NCI-H2171 (cell line): ENCODE measurements at regions not wholly inside any gene's neighbourhood (a gene's known extent, or its start where the extent isn't known, plus 50 kb on each side); places are given as distances from the start of the nearest gene placed in this dataset.
A peak's percentile ranks its signal among the peaks of the same experiment; 100 is the strongest.
"Not testable (repeated sequence)": the region's sequence is repeated elsewhere in the genome, so short reads cannot be mapped to it uniquely, and the experiment has no call there.

Source experiments
- DNase-seq: peaks from one replicate; lab custom pipeline; 2025; lab: John Stamatoyannopoulos, UW

DNA sequence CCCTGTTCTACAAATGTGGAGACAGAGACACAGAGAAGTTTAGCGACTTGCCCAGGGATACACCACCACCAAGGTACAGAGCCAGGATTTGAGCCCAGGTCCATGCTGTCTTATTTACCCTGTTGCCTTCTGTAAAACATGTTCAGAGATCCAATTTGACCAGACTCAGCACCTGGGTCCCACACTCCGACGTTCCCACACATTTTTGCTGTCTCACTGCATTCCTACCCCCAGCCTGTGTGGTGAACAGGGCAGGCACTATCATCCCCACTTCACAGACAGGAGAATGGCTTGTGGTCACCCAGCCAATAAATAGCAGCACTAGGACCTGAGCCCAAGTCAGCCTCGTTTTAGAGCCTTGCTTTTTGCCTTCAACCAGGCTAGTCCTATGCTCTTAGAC lies 102.8 kb downstream of the PJA1 start:
- DNase-seq = no peak

DNA sequence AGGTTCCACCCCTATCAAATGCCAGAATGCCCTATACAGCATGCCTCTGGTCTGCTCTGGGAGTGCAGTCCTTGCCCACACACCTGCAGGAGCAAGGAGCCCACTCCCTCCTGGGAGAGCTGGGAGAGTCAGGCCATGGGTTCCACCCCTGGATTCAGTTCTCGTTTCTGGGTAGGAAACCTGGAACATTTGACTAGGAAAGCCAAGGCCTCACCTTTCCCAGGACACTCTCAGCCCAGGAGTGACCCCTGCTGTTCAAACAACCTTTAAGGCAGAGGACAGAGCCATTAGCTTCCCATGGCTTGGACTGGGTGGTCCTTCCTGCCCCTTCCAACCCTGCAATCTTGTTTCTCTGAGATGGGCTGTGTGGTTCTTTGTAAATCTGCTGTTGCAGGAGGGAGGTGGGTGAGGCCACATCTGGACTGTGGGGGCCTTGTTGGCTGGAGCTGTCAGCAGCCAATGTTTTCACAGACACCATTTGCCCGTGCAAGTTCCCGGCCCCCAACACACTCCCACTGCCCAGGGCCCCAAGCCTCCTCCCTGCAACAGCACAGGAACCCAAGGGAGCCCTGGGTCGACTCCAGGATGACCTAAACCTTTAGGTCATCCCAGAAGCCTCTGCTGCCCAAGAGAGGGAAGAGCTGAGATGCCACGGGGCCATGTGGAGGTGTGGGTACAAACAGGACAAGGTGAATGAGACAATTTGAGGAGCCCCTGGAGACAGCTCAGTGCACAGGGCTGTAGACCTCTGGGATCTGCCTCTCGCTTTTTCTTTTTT lies 104.4 kb downstream of the PJA1 start:
- DNase-seq = no peak

DNA sequence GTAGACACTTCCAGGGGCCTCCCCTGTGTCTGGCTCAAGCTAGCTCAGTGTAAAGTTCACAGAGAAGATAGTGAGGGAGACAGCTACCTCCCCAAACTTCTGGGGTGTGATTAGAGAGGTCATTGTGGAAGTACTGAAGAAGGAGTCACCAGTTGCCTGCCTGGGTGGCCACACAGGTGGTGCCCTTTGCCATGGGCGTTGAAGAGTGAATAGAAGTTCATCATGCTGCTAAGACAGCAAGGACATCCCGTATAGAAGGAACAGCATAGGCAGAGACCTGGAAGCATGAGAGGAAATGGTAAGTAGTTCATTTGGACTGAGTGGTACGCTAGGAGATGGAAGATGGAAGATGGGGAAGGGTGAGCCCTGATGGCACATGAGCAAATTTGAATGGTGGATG lies 110.1 kb downstream of the PJA1 start:
- no peak for DNase-seq

DNA sequence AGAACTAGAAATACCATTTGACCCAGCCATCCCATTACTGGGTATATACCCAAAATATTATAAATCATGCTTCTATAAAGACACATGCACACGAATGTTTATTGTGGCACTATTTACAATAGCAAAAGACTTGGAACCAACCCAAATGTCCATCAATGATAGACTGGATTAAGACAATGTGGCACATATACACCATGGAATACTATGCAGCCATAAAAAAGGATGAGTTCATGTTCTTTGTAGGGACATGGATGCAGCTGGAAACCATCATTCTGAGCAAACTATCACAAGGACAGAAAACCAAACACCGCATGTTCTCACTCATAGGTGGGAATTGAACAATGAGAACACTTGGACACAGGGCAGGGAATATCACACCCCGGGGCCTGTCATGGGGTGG lies 110.8 kb downstream of the PJA1 start:
- not testable (repeated sequence) for DNase-seq

DNA sequence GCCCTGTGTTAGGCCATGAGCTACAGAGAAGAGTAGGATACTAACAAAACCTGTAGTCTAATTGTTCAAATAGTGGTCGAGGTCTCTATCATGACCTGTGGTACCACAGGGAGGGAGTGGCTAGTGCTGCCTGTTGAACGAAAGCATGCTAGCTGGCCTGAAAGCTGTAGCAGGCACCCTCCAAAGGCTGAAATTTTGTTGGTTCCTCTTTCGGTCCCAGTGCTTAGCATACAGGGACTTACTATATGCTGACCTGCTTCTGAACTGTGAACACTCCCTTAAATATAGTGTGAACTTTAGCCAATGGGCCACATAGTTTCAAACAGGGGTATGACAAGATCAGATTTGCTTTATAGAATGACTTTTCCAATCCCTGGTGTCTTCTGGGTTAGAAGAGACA lies 113.4 kb downstream of the PJA1 start:
- DNase-seq = no peak

DNA sequence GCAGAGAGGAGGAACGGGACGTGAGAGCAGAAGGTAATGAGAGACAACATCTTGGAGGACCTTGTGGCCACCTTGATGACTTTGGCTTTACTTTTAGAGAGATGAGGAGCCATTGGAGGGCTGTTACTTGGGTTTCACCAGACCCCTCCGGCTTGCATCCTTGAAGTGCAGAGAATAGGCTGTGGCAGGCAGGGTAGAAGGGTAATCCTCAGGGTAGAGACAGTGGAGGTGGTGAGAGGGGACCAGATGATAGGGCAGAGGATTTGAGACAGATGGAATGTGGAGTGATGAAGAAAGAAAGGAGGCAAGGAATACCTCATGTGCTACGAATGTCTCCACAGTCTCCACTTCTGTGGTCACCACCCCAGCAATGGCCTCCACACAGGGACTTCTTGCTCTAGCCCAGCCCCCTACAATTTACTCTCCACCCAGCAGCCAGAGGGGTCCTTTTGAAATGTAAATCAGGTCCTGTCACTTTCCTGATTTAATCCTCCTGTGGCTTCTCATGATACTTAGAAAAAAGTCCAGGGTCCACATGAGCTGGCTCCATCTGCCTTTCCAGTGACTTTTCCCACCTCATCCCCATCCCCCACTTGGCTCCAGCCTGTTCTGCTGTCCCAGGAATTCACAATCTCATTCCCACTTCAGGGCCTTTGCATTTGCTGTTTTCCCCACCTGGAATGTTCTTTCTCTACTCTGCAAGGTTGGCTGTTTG lies 115.0 kb downstream of the PJA1 start:
- DNase-seq = no peak

DNA sequence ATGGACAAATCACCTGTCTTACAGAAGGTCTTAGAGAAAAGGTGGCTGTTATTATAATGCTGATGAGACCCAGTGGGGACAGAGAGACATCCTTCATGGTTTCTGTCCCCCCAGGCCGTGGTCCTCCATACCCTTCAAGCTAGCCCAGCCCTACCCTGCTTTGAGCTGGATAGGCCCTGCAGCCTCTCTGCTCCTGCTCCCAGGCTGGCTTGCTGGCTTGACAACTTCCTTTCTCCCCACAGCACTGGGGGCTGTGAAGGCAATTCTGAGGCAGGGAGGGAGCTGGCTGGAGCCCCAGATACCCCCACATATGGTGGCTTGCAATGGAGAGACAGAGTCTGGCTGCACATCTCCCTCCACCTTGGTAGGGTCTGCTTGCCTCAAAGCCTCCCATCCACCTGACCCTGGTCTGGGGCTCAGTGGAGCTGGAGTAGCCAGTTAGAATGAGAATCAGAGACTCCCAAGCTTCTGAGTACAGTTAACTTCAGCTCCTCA lies 118.2 kb downstream of the PJA1 start:
- no peak for DNase-seq

DNA sequence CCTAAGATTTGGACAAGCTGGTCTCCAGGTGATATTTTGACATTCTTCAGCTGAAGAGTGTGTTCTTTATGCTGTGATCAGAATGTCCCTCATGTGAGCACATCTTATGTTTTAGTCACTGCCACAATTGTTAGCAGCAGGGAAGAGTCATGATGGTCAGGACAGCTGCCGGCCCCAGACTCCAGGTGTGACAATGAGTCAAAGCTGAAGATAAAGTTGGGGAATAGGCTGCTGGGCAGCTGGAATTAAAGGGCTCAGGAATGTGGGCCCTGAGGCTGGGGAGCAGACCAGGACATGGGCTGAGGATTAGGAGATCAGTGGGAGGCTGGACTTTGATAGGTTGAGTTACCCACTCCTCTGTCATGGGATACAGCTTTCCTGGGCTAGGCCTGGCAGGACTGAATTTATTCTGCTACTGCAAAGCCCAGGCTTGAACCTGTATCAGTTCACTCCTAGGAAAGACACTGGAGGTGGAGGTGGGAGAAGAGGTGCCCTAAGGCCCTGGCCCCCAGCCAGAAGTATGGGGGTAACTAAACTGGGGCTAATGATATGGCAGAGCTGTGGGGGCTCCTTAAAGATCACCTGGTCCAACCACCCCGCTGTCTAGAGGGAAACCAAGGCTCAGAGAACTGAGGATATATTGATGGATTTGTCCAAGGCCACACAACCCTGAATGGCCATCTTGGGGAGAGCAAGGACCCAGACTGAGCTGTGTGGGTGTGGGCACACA lies 119.5 kb downstream of the PJA1 start:
- DNase-seq = no peak

DNA sequence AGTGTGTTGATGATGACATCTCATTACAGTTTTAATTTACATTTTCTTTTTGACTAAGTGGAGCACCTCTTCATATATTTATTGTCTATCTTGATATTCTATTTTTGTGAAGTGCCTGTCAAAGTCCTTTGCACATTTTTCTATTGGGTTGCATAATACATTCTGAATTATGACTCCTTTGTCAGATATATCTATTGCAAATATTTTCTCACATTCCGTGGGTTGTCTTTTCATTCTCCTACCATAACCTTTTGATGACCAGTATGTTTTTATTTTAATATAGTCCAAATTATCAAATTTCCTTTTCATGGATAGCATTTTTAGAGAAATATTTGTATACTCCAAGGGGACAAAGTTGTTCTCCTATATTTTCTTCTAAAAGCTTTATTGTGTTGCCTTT lies 126.4 kb downstream of the PJA1 start:
- DNase-seq = no peak

DNA sequence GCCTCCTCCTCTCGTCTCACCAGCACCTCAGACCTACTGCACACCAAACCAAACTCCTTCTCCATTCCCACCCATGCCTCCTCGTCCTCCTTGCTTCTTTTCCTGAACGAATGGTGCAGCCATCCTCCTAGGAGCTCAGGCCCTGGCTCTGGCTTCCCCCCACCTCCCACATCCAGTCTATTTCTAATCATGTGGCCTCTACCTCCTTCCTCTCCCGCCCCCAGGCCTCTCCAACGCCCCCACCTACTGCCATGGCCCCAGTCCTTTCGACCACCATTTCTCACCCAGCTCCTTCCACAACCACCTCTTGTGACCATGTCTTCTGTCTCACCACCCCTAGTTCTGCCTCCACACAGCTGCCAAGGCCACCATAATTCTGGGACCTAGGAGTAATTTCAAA lies 127.1 kb downstream of the PJA1 start:
- DNase-seq = no peak

DNA sequence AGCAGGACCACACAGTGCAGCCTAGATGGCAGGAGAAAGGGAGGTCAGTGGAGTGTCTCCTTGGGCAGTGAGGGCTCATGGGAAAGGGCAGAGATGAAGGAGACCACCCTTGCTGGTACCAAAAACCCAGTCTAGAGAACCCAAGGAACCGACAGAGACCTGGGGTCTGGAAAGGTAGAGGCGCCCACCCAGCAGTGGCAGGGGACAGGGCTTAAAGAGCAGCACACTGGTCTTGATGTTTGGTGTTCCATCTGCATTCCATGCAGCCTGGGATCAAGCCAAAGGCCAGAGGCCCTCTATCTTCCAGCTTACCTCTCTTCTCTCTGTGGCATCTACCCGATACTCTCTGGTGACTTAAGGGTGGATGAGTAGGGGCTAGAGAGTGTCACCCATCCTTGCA lies 127.5 kb downstream of the PJA1 start:
- DNase-seq = no peak

DNA sequence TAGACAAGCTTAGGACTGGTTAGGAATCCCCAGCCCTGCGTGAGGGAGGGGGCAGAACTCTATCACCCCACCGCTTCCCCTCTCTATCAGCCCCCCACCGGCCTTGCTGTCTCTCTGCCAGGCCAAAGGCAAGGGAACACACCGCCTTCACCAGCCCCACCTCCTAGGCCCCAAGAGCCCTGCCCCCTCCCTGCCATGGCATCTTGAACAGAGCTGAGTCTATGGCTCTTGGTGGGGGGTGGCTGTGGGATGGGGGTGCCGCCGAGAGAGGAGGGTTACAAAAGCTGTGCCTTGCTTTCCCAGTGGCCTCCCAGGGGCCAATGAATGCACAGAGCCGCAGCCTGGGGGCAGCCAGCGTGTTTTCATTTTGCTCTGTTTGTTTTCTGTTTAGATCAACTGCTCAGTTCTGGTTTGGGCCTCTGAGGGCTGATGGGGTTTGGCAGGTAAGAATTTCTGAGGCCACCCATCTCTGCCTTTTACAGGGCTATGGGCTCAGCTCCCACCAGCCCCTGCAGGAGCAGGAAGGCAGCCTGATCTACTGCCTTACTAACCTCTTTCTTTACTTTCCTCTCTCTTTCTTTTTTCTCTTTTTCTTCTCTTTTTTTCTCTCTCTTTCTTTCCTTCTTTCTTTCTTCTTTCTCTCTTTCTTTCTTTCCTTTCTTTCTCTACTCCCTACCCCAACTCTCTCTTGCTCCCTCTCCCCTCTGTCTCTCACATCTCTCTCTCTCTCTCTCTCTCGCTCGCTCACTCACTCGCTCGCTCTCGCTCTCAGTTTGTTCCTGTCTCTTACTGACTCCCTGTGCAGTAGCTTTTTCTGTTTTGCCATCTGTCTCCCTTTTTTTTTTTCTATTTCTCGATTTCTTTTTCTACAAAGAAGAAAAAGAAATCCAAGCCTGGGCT lies 128.3 kb downstream of the PJA1 start:
- DNase-seq = peak; percentile 38

DNA sequence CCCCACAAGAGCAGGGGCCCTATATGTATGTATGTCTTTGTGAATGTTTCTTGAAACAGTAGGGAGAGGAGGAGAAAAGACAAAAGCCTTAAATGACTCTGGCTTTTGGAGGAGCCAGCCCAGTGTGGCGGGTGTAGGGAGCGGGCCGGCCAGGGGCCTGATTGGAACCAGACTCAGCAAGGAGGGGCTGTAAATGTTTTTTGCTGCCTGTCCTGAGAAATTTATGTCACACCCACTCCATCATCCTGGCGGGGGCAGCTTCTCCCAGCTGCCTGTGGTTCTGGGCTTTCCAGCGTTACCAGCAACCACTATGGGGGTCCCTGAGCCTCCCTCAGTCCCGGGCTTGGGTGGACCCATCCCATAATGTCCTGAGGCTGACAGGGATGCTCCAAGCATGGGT lies 130.8 kb downstream of the PJA1 start:
- DNase-seq = no peak

DNA sequence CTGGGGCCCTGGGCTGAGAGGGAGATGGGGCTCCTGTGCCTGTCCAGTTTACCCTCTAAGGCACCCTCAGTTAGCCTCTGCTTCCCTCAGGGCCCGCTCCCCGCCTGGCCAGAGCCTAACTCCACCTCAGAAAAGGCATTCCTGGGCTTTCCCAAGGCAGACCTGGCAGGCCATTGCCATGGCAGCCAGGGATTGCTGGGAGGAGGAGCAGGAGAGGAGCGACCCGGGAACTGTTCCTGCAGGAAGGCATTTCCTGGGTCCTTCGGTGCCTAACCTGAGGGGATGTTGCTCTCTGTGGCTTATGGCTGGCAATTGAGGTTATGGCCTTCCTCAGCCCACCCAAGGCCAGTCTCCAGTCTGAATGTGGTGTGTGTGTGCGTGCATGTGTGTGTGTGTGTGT lies 131.3 kb downstream of the PJA1 start:
- DNase-seq = no peak

DNA sequence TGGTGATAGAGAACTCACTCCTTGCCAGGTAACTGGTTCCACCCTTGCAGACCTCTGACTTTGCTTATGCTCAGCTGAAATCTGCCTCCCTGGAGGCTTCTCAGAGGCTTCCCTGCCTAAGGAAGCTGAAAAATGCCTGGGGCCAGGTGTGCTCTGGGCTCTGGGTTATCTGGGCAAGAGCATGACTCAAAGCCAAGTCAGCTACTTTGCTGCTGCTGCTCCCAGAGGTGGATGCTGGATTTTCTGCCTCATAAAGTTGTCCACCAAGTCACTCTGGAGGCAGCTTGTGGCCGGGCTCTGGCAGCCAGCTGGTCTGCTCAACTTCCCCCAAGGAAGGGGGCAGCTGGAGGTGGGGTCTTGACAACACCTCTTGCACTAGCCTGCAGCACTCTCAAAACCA lies 132.7 kb downstream of the PJA1 start:
- no peak for DNase-seq

DNA sequence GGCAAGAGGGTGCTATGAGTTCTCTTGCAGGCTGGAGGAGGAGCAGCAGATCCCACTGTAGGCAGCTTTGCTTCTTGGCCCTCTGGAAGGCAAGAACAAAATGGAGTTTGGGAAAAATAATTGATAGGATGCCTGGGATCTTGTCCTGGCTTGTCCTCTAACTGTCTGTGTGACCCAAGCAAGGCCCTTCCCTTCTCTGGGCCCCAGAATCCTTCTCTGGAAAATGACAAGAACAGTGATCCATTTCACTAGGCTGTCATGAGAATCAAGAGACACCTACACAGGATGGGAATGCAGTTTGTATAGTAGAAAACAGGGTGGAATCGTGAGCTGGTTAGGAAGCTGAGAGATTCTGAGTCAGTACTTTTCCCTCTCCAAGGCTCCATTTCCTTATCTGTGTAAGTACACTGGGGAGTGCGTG lies 133.3 kb downstream of the PJA1 start:
- no peak for DNase-seq

DNA sequence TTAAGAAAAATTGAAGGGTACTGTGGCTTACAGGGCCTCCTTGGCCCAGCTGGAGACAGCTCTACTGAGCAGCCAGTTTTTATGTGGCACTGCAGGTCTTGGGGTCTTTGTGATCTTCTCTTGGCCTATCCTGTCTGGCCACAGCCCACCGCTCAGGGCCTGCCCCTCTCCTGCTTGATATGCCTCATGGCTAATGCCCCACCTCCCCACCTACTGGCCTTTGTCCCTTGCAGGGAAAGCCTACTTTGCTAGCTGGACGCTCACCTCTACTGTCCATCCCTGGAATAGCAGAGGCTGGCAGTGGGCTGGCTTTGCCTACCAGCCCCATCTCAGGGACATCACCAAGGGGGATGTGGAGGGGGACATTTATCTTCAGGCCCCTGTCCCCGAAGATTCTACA lies 134.1 kb downstream of the PJA1 start:
- DNase-seq = no peak

DNA sequence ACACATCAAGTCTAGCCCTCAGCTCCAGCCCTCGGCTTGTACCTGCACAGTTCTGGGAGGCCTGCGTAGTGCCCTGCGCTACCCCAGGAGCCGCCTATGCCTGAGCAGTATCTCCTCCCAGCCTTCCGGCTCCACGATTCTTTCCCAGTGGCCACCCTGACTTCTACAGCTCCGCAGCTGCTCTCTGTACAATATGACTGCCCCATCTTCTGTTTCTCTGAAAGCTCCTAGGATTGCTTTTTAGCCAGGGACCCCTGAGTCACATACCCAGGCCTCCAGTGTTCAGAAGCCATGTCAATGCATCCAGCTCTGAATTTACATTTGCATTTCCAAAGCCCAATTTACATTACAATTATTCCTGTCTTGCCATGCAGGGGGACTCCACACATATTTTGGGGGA lies 135.5 kb downstream of the PJA1 start:
- no peak for DNase-seq

DNA sequence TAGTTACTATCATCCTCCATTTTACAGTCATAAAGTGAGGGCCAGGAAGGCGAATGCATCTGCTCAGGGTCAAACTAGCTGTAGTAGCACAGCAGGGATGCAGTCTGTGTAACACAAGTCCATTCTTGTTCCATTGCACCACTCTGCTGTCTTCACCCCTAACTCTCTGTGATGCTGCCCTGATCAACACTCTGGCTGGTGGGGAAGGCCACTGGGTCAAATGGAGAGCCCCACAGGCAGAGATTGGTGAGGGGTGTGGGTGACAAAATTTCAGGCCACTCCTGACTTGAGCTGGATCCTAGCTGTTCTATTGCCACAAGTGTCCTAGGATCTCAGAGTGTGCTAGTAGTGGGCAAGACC lies 136.5 kb downstream of the PJA1 start:
- no peak for DNase-seq

DNA sequence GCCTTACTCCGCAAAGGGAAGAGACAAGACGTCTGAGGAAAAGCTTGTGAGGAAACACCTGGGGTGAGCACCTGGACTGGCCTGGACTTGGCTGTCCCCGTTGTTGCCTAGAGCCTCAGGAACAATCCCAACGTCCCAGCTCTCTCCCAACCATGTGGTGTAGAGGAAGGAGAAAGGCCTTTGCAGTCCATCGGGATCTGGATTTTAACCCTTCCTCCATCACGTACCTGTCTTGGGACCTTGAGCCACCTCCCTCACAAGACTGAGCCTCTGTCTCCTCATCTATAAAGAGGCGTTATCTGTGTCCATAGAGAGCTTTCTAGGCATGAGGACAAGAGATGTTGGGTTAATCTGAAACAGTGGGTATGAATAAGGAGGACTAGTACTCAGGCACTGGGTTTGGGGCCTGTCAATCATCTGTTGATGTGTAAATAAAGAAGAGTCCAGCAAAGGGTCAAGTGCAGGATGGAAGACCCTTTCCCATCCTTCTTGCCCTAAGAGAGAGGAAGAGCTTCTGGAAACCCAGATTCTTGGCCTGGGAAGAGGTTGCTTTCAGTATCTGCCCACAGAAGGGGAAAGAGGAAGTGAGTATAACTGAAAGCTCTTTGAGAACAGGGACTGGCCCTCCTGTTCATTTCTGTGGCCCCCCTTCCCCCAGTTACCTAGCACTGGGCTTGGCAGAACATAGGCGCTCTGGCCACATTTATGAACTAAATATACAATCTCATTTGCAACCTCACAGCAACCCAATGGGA lies 137.1 kb downstream of the PJA1 start:
- DNase-seq = no peak
